Coronary artery (tissue), 2 donors: ENCODE measurements at regions not wholly inside any gene's neighbourhood (a gene's known extent, or its start where the extent isn't known, plus 50 kb on each side); places are given as distances from the start of the nearest gene placed in this dataset.

Experiments
- DNase-seq: peaks from one replicate; pipeline ENCODE4 v3.0.0-alpha.2; 2017; ENCODE audit warnings: low spot score
- H3K27ac ChIP-seq, 2 donors: fragments of 200-600 bp; sonication (generic); one replicate each; pipeline ENCODE4 v1.5.1; 2016 to 2019
- H3K4me3 ChIP-seq: fragments of 200-600 bp; sonication (generic); 2 replicates; pipeline ENCODE4 v1.5.1; 2016; ENCODE audit warnings: mild to moderate bottlenecking, moderate library complexity
- CTCF ChIP-seq: fragments of 200-600 bp; sonication (generic); IDR thresholded peaks from one replicate; pipeline ENCODE4 v1.5.1; 2019; ENCODE audit warnings: antibody characterized with exemption

GRCh38 chr9:88926781-88927505 is 64.3 kb upstream of the S1PR3 start:
- Histone ChIP-seq H3K4me3 (peak overlapping the region; percentile 14), H3K27ac (no peak overlapping the region)
- no peak for TF ChIP-seq CTCF
- no peak for DNase-seq

GRCh38 chr9:88927510-88927909 is 63.8 kb upstream of the S1PR3 start:
- Histone ChIP-seq H3K27ac (no peak overlapping the region), H3K4me3 (peak overlapping the region; percentile 14)
- no peak for DNase-seq
- TF ChIP-seq CTCF = no peak

- DNase-seq = no peak
- no peak for TF ChIP-seq CTCF
- no peak overlapping the region for H3K4me3 ChIP-seq
- H3K27ac ChIP-seq = no peak overlapping the region
Measured at GRCh38 chr9:88930716-88931115, 60.6 kb upstream of the S1PR3 start.

- DNase-seq = no peak
- Histone ChIP-seq H3K4me3 (no peak overlapping the region), H3K27ac (no peak overlapping the region)
- no peak for TF ChIP-seq CTCF
Measured at GRCh38 chr9:88932766-88933165, 58.5 kb upstream of the S1PR3 start.

- no peak for TF ChIP-seq CTCF
- H3K27ac ChIP-seq = no peak overlapping the region
- no peak for DNase-seq
- no peak overlapping the region for H3K4me3 ChIP-seq
Measured at GRCh38 chr9:88933607-88934379, 57.5 kb upstream of the S1PR3 start.

GRCh38 chr9:88934876-88935535 is 56.3 kb upstream of the S1PR3 start:
- TF ChIP-seq CTCF = no peak
- no peak overlapping the region for H3K27ac ChIP-seq
- DNase-seq = no peak
- no peak overlapping the region for H3K4me3 ChIP-seq
